ENCODE measurements at regions not wholly inside any gene's neighbourhood (a gene's known extent, or its start where the extent isn't known, plus 50 kb on each side); places are given as distances from the start of the nearest gene placed in this dataset.

DNA sequence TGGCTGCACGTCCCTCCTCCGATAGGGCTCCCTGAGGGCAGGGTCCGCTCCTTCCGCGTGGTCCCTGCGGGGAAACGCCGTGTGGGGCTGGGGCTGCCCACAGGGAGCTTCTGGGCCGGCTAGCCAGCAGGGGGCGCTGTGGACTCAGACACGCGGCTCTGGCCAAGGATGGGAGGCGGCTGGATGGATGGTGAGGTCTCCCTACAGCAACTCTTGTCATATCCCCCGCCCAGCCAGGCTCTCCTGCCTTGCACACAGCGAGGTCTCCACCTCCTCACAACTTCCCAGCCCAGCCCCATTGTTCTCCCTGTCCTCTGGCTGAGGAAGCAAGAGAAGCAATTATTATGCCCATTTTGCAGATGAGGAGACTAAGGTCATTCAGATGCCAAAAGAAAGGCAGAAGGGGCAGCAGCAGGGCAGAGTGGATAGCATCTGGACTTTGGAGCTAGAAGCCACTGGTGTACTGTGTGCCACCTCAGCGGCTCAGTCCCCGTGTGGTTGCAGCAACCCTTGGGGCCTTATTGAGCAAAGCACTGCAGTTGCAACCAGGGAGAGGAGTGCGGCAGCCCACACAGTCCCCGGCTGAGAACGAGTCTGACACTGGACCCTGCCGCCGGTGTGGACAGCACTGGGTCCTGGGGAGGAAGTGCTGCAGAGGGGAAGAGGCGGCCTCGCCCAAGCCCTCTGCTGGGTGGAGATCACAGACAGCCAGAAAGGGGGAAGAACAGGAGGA, 99.0 kb downstream of the ZFP36L2 start:
- DNase-seq: peak; percentile 88

DNA sequence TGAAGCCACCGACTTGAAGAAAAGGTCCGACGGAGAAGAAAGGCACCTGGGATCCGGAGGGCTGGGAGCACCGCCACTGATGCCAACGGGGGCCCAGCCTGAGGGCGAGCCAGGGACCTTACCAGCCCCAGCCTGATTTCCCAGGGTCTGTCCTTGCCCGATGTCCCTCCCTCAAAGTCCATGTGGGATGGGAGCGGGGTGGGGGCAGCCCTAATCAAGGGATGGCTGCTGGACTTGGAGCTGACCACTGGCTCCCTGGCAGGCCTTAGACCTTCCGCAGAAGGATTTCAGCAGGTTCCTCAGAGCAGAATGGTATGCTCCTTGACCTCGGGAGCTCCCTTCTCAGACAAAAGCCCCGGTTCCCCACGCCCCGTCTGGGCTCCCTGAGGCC, 99.6 kb downstream of the ZFP36L2 start:
- DNase-seq: no peak

DNA sequence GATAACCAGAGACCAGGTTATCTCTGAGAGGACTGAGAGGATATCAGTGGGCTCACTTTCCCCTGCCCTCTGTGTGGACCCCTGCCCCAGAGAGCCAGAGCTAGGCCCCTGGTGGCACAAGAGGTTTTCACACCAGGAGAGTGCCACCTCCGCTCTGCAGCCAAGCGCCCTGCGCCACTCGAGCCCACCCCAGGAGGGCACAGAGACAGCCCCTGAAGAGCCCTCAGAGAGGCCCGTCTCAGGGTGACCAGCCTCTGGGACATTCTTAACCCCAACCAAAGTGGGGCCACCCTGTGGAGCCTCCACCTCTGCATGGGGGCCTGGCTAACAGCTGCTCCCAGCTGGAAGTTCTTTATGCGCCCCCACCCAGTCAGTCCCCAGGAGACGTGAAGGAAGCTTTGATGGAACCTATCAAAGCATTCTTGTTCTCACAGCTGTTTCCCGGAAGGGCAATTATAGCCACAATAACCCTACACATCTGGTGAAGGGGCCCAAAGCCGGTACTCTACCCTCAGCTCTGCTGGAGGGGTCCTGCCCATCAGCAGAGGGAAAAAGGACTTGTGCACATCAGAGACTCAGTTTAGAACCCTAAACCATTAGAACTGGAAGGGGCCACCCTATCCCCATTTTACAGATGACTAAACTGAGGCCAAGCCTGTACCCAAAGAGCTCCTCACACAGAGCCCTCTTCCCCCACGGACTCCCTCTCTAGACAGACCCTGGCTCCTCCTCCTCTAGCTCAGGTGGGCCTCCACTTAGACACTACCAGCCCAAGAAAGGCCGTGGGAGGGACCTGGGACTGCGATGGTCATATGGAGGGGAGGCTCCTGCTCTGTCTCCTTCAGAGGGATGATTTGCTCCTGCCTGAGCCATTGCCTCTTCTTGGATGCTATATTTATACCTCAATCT, 101.1 kb downstream of the ZFP36L2 start:
- no peak for DNase-seq

DNA sequence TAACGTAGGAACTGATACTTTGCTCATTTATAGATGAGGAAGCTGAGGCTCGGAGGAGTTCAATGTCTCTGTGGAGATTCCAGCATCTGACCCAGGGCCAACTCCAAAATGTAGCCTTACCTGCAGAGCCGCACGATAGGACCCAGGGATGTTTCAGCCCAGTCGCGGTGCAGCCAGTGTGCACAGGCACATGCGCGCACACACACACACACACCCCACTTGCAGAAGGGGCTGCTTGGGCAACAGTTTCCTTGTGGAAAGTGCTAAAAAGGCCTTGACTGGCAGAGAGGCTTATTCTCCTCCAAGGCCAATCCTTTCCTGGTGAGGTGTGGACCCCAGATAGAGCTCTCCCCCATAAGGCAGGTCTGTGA, 101.7 kb downstream of the ZFP36L2 start:
- no peak for DNase-seq

DNA sequence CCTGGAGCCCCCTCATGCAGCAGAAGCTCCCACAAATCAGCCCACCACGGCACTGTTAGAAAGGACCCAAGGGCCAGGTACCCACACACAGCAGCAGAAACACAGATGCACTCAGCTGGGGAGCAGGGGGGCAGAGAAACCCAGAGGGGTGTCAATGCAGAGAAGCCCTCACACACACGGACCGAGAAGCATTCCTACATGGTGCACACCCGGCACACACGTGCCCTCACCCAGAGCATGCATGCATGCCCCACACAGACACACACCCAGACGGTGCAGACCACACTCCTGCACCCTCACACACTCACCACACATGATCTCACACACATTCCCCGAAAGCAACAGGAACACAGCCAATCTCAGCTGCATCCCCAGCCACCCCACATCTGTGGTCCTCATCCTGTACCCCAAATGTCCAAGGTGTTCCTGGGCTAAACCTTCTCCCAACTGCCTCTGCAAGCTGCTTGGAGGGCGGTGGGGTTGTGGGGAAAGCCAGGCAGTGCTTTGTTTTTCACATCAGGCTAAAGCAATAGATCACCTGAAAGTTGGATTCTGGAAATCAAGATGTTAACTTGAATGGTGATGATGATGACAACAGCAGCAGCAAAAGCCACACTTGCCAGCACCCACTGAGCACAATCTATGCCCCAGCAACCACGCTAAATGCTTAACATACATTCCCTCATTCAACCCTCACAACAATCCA, 102.3 kb downstream of the ZFP36L2 start:
- no peak for DNase-seq

DNA sequence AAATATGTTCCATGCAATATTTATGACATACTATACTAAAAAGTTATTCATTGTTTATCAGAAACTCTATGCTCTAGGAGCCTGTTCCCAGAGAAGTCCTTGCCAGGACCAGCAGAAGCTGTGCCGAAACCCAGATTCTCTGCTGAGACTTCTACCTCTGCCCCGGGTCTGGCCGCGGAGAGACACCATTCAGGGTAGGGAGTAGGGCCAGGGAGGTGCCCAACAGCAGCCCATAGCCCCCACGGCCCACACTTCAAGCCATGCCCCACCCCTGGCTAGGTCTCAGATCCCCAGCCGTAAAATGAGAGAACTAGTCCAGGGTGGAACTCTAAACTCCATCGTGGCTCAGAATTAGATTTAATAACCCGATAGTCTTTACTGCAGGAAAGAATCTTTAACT, 102.9 kb downstream of the ZFP36L2 start:
- DNase-seq: no peak

DNA sequence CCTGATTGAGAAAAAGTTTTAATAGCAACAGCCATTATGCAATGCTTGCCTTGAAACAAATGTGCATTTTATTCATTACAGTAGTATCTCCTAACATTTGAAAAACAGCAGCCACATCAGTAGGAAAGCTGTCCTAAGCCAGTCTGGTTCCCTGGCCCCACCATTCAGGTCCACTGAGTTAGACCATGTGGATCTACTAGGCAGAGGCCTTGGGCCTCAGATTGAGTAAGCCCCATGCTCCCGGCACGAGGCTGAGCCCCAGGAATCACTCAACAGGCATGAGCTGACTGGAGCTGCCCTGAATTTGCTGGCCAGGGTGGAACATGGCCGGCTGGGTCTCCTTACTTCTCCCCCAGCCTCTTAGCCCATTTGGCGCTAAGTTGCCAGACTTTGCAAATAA, 103.4 kb downstream of the ZFP36L2 start:
- no peak for DNase-seq

DNA sequence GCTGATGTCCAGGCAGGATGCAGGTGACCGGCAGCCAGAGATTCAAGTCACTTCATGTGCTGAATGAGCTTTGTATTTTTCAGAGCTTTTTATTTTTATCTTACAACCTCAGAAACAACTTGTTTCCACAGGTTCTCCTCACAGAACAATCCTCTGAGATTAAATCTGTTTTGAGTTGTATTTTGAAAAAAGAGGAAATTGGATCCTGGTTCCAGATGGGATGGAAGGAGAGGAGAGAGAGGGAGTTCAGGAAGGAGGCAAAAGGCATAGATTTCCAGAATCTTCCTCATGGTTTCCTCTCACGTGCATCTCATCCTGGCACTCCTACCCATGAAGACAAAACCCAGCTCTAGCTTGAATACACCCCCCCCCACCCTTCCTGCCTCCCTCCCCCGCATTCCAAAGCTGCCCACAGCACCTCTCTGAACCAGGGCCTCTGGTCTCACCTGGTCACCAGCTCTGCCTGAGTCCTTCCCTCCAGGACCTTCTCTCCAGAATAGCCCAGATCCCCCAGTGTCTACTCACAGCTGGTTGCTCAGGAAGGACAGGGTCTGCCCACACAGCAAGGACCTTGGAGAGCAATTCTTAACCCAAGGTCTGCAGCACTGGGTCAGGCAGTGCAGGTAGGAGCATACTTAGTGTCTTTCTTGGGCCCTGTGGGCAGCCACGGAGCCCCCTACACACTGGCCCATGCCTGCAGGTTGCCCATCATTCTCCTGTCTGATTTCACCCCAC, 104.7 kb downstream of the ZFP36L2 start:
- DNase-seq: no peak

DNA sequence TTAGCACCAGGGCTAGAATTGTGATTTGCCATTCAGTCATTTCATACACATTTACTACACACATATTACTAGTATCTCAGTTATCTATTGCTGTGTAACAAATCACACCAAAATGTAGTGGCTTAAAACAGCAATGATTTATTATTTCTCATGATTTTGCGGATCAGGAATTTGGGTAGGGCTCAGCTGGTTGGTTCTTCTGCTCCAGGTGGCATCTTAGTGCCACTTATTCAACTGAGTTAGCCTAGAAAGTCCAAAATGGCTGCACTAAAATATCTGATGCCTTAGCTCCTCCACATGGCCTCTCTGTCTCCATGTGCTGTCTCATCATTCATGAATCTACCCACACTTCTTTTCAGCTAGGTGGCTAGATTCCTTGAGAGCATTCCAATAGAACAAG, 107.1 kb downstream of the ZFP36L2 start:
- DNase-seq: no peak

DNA sequence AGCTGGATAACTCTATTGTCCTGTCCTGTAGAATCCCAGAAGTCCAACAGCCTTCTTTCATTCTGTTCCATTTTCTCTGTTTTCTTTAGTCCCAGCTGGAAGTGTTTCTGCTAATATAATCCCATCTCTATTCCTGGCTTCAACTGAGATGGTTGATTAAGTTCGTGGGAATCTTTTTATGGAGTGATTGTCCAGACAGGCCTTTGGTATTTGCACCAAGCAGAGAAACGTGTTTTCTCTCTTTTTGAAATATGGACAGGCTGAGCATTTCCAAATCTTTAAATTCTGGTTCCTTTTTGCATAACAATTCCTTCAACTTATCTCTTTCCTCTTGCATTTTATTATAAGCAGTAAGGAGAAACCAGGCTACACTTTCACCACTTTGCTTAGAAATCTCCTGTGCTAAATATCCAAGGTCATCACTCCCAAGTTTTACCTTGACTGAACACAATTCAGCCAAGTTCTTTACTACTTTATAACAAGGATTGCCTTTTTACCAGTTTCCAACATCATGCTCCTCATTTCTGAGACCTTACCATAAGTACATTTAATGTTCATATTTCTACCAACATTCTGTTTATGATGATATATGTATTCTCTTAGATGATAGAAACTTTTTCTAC, 108.8 kb downstream of the ZFP36L2 start:
- DNase-seq: no peak

DNA sequence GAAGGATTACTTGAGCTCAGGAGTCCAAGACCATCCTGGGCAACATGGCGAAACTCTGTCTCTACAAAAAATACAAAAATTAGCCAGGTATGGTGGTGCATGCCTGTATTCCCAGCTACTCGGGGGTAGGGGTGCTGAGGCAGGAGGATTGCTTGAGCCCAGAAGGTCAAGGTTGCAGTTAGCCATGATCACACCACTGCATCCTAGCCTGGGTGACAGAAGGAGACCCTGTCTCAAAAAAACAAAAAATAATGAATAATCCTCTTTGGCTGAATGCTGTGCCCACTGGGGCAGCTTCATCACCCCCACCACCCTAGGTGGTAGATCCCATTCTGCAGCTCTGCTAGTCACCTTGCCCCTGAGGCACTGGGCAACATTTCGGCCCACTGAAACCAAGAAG, 109.4 kb downstream of the ZFP36L2 start:
- DNase-seq: no peak

DNA sequence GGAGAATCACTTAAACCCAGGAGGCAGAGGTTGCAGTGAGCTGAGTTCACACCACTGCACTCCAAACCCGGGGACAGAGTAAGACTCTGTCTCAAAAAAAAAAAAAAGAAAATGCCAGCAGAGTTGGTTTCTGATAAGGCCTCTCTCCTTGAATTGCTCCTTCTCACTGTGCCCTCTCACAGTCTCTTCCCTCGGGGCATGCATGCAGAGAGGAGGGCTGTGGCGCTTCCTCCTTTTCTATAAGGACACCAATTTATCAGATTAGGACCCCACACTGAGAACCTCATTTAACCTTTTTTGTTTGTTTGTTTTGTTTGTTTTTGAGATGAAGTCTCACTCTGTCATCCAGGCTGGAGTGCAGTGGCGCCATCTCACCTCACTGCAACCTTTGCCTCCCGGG, 110.5 kb downstream of the ZFP36L2 start:
- DNase-seq: no peak

DNA sequence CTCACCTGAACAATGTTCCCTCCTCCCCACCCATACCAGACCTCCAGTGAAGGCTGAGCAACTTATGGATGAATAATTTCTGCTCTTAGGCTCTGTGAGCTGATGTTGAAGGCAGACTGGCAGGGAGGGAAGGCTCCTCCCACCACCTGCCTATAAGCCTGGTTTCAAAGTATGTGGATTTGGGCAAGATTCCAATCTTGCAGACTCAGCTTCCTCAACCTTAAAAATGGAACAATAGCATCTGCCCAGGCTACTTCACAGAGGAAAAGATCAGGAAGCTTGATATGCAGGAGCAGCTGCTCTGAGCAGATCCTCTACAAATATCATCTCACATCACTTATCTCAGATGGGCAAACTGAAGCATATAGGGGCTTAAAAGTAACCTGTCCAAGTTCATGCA, 112.2 kb downstream of the ZFP36L2 start:
- DNase-seq: no peak

DNA sequence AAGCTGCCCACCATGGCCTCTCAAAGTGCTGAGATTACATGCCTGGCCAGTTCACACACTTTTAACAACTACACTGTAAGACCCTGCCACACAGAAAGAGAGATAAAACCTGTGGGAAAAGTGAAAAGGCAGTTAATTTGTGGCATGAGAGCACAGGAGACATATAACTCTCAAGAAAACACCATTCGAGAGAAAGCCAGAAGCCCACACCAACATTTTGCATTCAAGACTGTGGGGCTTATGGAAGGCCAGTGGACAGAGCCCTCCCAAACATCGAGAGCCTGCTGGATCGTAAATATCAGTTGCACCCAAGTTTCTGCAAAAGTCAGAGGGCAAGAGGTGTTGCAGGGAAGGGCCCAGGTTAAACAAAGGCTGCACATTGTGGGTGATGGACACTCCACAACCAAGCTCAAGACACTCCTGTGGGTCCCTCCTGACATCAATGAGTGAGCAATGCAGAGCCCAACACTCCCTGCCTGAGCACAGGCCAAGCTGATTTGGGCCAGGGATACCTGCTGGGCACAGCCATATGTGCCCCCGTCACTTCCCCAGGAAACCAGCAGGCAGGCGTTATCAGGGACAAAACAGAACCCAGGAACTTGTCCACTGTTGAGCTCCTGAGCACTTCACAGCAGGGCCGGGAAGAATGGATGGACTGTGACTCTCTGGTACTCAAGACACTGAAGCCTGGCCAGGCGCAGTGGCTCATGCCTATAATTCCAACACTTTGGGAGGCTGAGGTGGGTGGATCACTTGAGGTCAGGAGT, 114.4 kb downstream of the ZFP36L2 start:
- no peak for DNase-seq

DNA sequence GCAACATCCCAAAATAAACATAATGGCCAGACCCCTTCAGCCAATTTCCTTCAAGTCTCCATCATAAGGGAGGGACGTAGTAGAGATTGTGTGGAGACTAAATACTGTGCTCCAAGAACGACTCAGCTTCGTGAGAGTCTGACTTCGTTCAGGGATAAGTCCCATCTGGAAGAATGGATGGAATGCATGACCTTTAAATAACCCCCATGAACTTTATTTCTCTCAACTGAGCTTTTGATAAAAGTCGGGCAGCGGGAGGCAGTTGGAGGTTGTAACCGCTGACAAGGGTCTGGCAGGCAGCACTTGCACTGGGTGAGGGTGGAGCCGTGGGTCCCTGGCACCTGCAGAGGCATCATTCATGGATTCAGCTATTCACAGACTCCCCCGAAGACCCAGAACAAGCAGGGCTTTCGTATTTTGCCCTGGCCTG, 115.9 kb downstream of the ZFP36L2 start:
- no peak for DNase-seq

DNA sequence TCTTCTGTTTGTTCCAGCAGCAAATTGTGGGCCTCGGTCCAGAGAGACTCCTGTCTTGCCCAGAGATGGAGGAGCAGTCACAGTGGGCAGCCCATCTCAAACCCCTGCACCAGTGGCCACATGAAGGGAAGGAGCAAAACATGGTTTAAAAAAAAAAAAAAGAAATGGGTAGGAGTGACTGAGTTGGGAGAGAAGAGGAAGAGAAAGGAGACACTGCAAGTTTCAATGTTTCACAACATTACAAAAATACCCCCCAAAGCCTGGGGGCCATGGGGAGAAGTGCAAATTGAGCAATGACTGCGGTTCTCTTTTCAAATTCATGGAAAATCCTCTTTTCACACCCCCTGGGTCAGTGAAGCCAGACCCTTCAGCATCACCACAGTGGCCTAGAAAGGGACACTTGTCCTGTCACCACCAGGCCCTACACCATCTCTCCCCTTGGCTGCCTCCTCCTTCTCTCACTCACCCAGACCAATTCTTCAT, 117.1 kb downstream of the ZFP36L2 start:
- no peak for DNase-seq

DNA sequence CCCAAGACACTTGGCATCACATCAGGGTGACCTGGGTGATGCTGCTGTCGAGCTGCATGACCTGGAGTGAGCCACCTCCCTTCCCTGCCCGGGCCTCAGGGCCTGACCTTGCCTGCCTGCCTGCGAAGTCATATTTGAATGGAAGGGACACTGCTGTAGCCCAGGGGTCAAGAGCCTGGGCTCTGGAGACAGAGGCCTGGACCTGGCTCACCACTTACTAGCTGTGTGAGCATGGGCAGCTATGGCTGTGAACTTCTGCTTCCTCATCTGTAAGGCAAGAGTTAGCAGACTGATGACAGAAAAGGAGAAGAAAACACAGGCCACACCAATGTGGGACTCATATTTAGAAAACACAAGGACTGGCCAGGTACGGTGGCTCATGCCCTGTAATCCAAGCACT, 118.7 kb downstream of the ZFP36L2 start:
- DNase-seq: no peak

DNA sequence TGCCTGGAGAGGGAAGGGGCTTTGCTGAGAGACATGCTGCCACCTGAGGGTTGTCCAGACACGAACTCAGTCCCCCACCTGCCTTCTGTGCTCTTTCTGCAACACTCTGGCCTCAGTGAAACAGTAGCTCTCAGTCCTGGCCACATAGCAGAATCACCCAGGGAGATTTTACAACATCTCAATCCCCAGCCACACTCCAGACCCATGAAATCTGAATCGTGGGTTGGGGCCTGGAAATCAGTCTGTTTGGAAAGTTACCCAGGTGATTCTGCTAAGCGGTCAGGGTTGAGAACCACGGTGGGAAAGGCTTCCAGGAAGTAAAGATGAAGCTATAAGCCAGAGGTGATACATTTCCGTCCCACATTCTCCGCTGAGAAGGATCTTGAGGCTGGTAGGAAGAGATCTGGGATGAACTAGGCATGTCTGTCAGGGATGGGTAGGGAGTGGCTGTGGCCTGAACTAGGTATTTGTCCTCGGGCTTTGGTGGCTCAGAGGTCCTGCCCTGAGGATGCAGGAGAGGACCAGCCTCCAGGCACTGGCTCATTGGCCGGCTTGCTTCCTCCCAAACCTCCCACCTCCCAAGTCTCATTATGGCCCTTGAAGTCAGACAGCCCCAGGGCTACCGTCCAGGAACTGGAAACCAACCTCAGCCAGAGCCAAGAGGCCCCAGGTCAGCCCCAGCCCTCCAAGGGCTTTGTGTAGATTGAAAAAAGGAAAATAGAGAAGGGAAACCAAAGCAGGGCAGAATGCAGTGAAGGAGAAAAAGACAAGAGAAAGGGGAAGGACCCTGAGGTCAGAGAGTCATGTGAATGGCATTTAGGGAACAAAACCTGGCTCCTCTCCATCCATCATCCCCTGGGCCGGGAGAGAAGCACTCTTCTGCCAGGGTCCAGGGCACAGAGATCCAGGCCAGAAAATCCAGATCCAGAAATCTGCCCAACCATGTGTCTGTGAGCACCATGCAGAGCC, 119.6 kb downstream of the ZFP36L2 start:
- DNase-seq: no peak

DNA sequence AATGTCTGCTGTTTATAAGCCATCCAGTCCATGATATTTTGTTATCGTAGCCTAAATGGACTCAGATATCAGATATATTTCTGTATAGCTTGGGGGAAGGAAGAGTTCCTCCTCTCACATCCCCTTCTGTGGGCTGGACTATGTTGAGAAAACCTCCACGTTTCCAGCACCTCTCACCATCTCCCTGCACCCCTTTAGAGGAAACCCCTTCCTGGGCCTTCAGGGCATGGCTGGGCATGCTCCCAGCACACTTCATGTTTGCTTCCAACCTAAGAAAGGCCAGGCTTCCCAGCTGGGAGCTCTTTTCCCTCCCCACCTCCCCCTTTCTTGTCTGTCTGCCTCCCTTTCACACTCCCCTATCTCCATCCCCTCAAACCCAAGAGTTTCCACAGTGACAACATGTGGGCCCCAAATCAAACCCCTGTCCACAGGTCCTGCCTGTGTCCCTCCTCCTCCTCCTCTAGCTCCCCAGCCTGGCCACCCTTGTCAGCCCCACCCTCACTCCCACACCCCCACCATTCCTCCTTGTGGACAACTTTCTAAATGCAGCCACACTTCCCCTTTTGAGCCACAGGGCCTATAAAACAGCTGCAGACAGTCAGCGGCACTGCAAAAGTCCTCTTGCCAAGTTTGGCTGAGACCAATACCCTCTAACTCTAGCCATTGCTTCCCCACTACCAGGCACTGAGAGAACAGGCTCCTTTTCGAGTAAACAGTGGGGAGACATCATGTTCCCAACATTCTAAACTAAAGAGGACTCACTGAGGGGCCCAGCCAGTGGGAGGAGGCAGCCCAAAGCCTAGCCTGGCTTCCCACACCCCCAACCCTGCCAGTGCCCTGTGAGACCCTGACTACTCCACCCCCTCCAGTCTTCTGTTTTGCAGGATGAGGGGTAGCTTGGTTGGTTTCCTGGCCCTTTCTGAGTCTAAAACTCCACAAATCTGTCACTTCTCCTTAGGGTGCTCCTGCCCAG, 120.5 kb downstream of the ZFP36L2 start:
- no peak for DNase-seq

All from activated CD4-positive, alpha-beta T cell treated with anti-CD3 and anti-CD28 coated beads, Interleukin-10, Interleukin-2, amounts not matched to agents 100 ng/mL and 50 ng/mL, durations not matched to agents 16 hours and 8 hours (primary cell).